ENCODE measurements at regions not wholly inside any gene's neighbourhood (a gene's known extent, or its start where the extent isn't known, plus 50 kb on each side); places are given as distances from the start of the nearest gene placed in this dataset.

GRCh38 chr10:55820478-55820877, 540.6 kb downstream of the ZWINT start:
- no peak for TF ChIP-seq CTCF (IDR thresholded peaks at IDR 0.05)
- TF ChIP-seq EP300 (IDR thresholded peaks at IDR 0.05): no peak
